H1 (cell line): ENCODE measurements at regions not wholly inside any gene's neighbourhood (a gene's known extent, or its start where the extent isn't known, plus 50 kb on each side); places are given as distances from the start of the nearest gene placed in this dataset.

Experiments
- ATF3 ChIP-seq: IDR thresholded peaks from 2 replicates; pipeline ENCODE4 v1.6.1; 2011; ENCODE audit warnings: low read depth, mild to moderate bottlenecking, low read length; ENCODE audit not compliant: insufficient read depth
- BACH1 ChIP-seq: IDR thresholded peaks from 2 replicates; pipeline ENCODE4 v1.6.1; 2012; ENCODE audit warnings: low read length, improper control_type of control experiment
- CEBPB ChIP-seq: IDR thresholded peaks from 2 replicates; pipeline ENCODE4 v1.6.1; 2012; ENCODE audit warnings: low read depth, low read length
- CHD2 ChIP-seq: IDR thresholded peaks from 2 replicates; pipeline ENCODE4 v1.6.1; 2012; ENCODE audit warnings: low read length, improper control_type of control experiment
- CTCF ChIP-seq, 3 experiments: IDR thresholded peaks; 1 replicate in 2 of 3; 2 replicates in 1 of 3; pipeline versions ENCODE4 v1.5.1 to v1.6.1; 2011; ENCODE audit warnings: low read length in 3 of 3, mild to moderate bottlenecking in 3 of 3, inconsistent platforms in 2 of 3, low read depth in 1 of 3, moderate library complexity in 1 of 3; ENCODE audit not compliant: insufficient read depth in 1 of 3; ENCODE audit errors: control extremely low read depth in 1 of 3
- POLR2A ChIP-seq, 2 experiments: IDR thresholded peaks; 1 replicate in 1 of 2; 2 replicates in 1 of 2; pipeline ENCODE4 v1.6.1; 2011; ENCODE audit warnings: low read depth in 2 of 2, low read length in 2 of 2, mild to moderate bottlenecking in 2 of 2; ENCODE audit errors: control extremely low read depth in 1 of 2
- POLR2AphosphoS5 ChIP-seq: IDR thresholded peaks from 2 replicates; pipeline ENCODE4 v1.6.1; 2011; ENCODE audit warnings: low read depth, low read length
- POU5F1 ChIP-seq: IDR thresholded peaks from 2 replicates; pipeline ENCODE4 v1.6.1; 2011; ENCODE audit warnings: low read depth, mild to moderate bottlenecking, low read length, moderate library complexity
- SIX5 ChIP-seq: IDR thresholded peaks from 2 replicates; pipeline ENCODE4 v1.6.1; 2011; ENCODE audit warnings: mild to moderate bottlenecking, low read depth, low read length
- SP2 ChIP-seq: IDR thresholded peaks from 2 replicates; pipeline ENCODE4 v1.6.1; 2012; ENCODE audit warnings: mild to moderate bottlenecking, low read length, inconsistent platforms
- USF2 ChIP-seq: IDR thresholded peaks from 2 replicates; pipeline ENCODE4 v1.6.1; 2011; ENCODE audit warnings: low read length, improper control_type of control experiment

- TF ChIP-seq POLR2A (IDR thresholded peaks at IDR 0.05; ENCODE audit: control extremely low read depth in 1 of 2, low read depth in 2 of 2, low read length in 2 of 2) (no peak), SP2 (no peak), CHD2 (no peak), POLR2AphosphoS5 (no peak), CTCF (IDR thresholded peaks at IDR 0.05; ENCODE audit: control extremely low read depth in 1 of 3, insufficient read depth in 1 of 3, low read depth in 1 of 3, low read length in 3 of 3) (no peak), BACH1 (no peak), POU5F1 (no peak), CEBPB (no peak), USF2 (no peak), ATF3 (no peak), SIX5 (no peak)
These were observed 157.7 kb upstream of the NECTIN1 start for GRCh38 chr11:119886667-119887230.
